COLO668 (cell line): ENCODE measurements at regions not wholly inside any gene's neighbourhood (a gene's known extent, or its start where the extent isn't known, plus 50 kb on each side); places are given as distances from the start of the nearest gene placed in this dataset.

ENCODE experiments used
- DNase-seq: peaks from one replicate; lab custom pipeline; 2025; ENCODE audit not compliant: unreplicated experiment; lab: John Stamatoyannopoulos, UW

- no peak for DNase-seq
Observed at GRCh38 chr9:87084407-87084806, 137.1 kb upstream of the GAS1 start.

- no peak for DNase-seq
Observed at GRCh38 chr9:87085073-87085472, 137.8 kb upstream of the GAS1 start.

DNA sequence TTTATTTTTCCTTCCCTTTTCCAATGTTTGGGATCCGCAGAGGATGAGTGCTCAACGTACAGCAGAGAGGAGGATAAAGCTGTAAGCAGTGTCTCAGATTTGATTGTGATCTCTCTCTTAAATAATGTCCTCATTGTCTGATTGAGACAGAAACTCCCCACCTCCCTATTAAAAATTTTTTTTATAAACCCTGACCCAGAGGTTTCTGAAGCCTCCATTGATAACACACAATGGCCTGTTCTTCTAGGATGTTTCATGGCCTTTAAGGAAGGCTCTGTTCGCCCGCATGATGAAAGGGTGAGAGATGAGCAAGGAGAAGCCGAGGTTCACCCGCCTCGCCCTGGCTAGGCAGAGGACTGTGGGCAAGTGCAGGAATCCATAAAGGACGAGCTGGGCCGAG lies 138.2 kb upstream of the GAS1 start:
- no peak for DNase-seq

DNA sequence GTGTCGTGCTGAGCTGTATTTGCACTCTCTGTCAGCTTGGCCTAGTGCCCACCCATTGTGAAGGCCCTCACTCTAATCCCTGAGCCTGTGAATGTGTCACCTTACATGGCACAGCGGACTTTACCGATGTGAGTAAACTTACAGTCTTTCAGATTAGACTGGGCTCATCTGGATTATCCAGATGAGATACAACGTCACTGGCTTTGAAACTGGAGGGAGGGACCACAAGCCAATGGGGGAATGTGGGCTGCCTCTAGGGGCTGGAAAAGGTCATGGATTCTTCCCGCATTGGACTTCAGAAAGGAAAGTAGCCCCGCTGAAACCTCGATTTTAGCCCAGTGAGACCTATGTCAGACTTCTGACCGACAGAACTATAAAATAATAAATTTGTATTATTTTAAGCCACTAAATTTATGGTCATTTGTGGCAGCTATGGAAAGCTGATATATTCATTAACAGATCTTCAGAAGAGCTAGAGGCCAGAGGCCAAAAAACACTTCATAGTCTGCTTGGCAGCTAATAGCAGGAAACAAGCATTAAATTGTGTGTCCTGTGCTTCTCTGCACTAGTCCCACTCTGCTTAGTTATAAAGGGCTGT lies 139.0 kb upstream of the GAS1 start:
- DNase-seq: no peak

DNA sequence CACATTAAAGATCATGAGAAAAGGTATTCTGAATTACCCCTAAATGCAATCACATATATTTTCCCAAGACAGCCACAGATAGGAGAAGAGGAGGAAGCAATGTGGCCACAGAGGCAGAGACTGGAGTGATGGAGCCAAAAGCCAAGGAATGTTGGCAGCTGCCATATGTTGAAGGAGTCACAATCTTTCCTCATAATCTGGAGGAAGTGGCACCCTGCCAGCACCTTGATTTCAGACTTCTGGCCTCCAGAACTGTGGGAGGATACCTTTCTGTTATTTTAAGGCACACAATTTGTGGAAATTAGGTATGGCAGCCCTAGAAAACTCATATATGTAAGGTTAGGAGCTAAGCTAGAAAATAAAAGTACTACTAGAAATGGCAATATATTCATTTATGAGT lies 139.9 kb upstream of the GAS1 start:
- no peak for DNase-seq

DNA sequence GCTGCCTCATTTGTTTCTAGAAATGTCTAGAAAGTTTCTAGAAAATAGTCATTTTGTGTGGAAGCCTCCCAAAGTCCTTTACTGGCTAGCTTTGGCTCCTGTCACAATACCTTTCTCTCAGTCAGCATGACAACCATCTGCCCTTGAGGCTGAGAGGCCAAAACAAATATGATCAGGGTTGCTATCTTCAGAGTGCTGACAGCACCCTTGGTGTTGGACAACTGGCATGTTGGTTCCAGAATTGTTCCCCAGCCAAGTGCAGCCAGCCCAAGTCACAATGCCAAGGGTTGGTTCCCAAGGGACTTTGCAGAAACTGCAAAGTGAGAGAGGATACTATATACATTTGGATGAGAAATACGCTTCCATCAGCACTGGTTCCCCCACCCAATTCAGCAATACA lies 140.9 kb upstream of the GAS1 start:
- DNase-seq: no peak

DNA sequence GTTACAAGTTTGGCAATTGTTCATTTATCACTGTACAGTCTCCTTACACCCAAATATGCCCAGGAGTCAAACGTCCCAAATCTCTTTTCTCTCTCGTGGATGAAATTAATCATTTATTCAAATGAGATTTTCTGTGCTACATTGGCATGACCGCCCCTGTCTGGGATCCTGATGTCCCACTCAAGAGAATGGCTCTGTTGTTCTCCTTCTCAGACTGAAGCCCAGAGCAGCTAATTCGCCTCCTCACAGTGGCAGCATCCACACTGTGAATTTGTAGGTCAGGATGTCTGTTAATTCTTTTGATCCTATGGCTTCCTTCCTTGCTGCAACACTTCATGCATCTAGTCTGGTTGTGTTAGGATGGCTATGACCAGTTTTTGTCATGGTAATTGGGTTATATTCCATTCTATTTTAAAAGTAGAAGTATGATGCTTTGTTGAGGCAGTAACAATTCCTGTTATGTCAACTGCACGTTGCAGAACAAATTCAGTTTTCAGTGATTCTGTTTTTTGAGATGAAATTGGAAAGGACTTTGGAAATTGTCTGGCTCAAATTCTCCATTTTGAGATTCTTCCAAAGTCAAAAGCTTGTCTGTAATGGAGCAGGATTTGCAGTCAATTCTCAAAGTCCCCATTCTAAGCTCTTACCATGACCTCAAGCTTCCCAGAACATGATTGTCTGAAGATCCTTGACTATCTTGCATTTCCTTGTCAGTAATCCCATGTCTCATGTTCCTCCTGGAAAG lies 141.5 kb upstream of the GAS1 start:
- no peak for DNase-seq

DNA sequence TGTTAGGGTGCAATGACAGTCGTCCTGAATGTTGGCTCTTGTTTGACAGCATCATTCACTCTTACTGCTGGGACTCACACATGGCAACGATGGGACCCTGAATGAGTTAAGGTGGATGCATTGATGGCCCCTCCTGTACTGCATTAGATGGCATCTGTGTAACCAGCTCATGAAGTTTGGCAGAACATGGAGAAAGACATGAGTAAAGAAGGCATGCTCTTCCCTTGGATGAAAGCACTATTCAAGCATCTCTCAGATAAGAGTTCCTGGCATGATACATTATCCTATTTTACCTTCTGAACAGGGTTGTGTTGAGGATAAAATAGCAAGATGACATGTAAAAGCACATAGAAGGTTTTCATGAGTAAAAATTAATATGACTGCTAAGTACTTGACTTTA lies 142.2 kb upstream of the GAS1 start:
- DNase-seq: no peak

- DNase-seq: no peak
Observed at GRCh38 chr9:87089929-87090328, 142.6 kb upstream of the GAS1 start.

DNA sequence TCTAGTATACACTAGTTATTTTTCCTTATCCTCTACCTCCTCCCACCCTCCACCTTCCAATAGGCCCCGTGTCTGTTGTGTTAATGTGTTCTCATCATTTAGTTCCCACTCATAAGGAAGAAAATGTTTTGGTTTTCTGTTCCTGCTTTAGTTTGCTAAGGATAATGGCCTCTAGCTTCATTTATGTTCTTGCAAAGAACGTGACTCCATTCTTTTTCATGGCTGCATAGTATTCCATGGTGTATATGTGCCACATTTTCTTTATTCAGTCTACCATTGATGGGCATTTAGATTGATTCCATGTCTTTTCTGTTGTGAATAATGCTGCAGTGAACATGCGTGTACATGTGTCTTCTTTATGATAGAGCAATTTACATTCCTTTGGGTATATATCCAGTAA lies 146.5 kb upstream of the GAS1 start:
- no peak for DNase-seq

- no peak for DNase-seq
Observed at GRCh38 chr9:87095951-87096350, 148.6 kb upstream of the GAS1 start.

- DNase-seq: no peak
Observed at GRCh38 chr9:87096506-87096905, 149.2 kb upstream of the GAS1 start.

DNA sequence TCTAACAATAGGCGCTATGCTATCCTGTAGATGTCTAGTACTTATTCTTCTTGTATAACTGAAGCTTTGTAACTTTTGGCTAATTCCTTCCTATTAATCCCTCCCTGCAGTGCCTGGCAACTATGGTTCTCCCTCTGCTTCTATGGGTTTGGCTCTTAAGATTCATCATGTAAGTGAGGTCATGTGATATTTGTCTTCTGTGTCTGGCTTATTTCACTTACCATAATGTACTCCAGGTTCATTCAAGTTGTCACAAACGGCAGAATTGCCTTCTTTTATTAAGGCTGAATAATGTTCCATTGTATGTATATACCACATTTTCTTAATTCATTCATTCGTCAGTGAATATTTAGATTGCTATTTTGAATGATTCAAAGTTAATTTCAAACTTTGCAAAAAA lies 149.9 kb upstream of the GAS1 start:
- DNase-seq: no peak

DNA sequence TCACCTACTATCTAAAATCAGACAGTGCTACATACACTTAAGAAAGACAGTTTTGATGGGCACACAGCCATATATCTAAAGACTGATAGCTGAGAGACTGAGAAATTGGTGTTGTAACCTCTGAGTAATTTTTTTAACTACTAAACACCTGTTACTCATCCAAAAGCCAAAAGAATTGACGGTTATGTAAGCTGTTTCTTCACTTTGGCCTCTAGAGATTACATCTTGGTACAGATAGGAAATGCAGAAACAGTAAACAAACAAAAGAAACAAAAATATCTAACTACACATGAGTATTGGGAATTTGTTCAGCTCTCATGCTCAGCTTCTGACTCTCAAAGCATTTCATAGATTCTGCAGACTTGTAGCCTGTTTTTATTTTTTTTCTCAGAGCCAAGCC lies 152.1 kb upstream of the GAS1 start:
- no peak for DNase-seq

DNA sequence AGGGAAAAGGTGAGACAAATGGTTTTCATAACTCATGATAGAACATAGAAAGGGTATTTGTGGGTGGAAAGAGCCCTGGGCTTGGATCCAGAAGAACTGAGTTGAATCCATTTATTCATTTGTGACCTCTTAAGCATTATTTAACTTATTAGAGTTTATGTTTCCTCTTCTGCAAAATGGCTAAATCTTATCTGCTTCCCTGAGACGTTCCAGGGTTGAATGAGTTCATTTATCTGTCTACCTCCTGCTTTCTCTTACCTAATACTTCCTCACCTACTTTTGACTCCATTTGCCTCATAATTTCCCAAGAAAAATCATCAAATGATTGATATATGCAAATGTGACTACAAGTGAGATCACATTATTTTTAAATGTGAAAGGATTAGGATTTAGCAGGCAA lies 152.7 kb upstream of the GAS1 start:
- DNase-seq: no peak

GRCh38 chr9:87102126-87102525 lies 154.8 kb upstream of the GAS1 start:
- no peak for DNase-seq

- no peak for DNase-seq
Observed at GRCh38 chr9:87107072-87107471, 159.8 kb upstream of the GAS1 start.

DNA sequence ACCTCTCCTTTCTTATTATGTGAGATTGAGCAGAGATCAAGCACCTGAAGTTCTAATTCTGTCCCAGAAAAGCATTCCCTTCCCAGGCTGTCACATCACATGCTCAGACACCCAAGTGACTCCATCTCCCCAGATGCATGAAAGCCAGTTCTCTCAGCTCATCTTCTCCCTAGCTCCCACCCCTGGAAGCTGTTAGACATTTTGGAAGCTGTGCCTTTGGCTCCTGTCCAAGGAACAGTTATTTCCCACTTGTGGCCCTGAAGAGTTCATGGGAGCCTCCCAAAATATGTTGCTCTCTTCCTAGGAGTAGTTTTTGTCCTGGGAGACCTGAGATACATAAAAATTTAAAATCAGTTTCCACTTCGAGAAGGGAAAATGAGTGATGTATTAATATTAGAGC lies 161.4 kb upstream of the GAS1 start:
- no peak for DNase-seq

DNA sequence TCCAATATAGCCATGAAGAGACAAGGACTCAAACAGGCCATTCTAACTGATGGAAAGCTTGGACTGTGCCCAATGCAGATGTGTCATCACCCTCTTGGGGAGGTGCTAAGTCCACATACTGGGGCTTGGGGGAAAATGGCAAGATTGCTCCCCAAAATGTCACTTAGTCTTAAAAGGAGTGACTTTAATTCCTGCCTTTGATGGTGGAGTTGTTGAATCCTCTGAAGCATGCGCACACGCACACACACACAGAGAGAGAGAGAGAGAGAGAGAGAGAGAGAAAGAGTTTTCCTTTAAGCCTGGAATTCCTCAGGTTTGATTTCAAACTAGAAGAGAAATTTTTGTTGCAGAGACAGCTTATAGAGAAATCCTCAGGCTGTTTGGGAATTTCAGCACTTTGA lies 161.9 kb upstream of the GAS1 start:
- no peak for DNase-seq

- no peak for DNase-seq
Observed at GRCh38 chr9:87109851-87110250, 162.5 kb upstream of the GAS1 start.

GRCh38 chr9:87111010-87111409 lies 163.7 kb upstream of the GAS1 start:
- no peak for DNase-seq

- DNase-seq: no peak
Observed at GRCh38 chr9:87112656-87113055, 165.3 kb upstream of the GAS1 start.

DNA sequence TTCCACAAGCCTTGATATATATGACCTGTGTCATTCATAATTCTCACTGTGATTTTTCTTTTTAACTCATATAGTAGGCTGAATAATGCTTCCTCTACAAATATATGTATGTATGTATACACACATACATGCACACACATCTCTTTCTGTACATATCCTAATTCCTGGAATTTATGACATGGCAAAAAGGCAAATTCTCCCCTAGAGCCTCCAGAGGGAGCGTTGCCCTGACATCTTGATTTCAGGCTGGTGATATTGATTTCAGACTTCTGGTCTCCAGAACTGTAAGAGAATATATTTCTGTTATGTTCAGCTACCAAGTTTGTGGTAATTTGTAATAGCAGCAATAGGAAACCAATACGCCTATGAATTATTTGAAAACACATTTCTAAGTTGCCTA lies 166.6 kb upstream of the GAS1 start:
- no peak for DNase-seq
